ENCODE measurements at regions not wholly inside any gene's neighbourhood (a gene's known extent, or its start where the extent isn't known, plus 50 kb on each side); places are given as distances from the start of the nearest gene placed in this dataset.

- no peaks in the 10 kb centered on the region for H3K4me1 ChIP-seq
- no peak overlapping the region for H3K4me3 ChIP-seq
- TF ChIP-seq CTCF (IDR thresholded peaks at IDR 0.05) = no peak
- no peaks in the 10 kb centered on the region for H3K9me3 ChIP-seq
- 36 to 51% (median 46%) methylated on average over 2 of the region's 2 CpGs for WGBS, 3 donors
- DNase-seq (no peak), ATAC-seq (peak; percentile 48 to 82 (median 72))
- H3K27ac ChIP-seq = no peak overlapping the region
- intact Hi-C loops (cut with DNase I) = no loop called here
- no peaks in the 10 kb centered on the region for H3K36me3 ChIP-seq (ENCODE audit: insufficient read depth in 1 of 2, low read depth in 1 of 2)
- no peaks in the 10 kb centered on the region for H3K27me3 ChIP-seq (ENCODE audit: insufficient read depth in 3 of 3, low read length in 2 of 3)
Observed at GRCh38 chr1:112245114-112245513, 150.9 kb upstream of the CTTNBP2NL start.

- no peaks in the 10 kb centered on the region for H3K9me3 ChIP-seq
- H3K4me1 ChIP-seq = no peaks in the 10 kb centered on the region
- H3K27ac ChIP-seq = no peak overlapping the region
- DNase-seq (no peak), ATAC-seq (no peak)
- H3K36me3 ChIP-seq (ENCODE audit: insufficient read depth in 1 of 2, low read depth in 1 of 2) = no peaks in the 10 kb centered on the region
- no peak for TF ChIP-seq CTCF (IDR thresholded peaks at IDR 0.05)
- H3K27me3 ChIP-seq (ENCODE audit: insufficient read depth in 3 of 3, low read length in 2 of 3) = no peaks in the 10 kb centered on the region
- H3K4me3 ChIP-seq = no peak overlapping the region
- 36 to 58% (median 57%) methylated on average over 2 of the region's 2 CpGs for WGBS, 3 donors
- intact Hi-C loops (cut with DNase I) = no loop called here
Observed at GRCh38 chr1:112247036-112247597, 148.9 kb upstream of the CTTNBP2NL start.

DNA sequence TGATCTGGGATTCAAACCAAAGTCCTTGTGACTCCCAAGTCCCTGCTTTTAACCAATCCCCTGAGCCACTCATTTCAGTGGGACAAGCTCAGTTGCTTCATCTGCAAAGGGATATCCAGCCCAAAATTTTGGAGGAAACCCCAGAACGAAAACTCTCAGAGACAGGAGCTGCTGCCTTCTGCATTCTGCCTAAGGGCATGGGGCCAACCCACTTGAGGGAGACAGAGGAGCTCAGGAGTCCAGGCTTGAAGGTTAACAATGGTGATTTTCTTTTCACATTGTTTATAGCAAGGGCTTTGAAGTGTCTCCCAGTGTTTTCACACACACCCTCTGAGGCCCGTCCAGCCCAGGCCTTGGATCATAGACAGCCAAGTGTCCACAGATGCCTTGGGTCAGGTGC lies 148.1 kb upstream of the CTTNBP2NL start:
- ATAC-seq (no peak), DNase-seq (peak in 1 of 2 donors; percentile 28)
- H3K4me3 ChIP-seq = no peak overlapping the region
- no peak overlapping the region for H3K27ac ChIP-seq
- no peaks in the 10 kb centered on the region for H3K9me3 ChIP-seq
- no peaks in the 10 kb centered on the region for H3K27me3 ChIP-seq (ENCODE audit: insufficient read depth in 3 of 3, low read length in 2 of 3)
- no peak for TF ChIP-seq CTCF (IDR thresholded peaks at IDR 0.05)
- WGBS, 3 donors = 25 to 49% (median 37%) methylated on average over 2 of the region's 2 CpGs
- intact Hi-C loops (cut with DNase I) = no loop called here
- H3K36me3 ChIP-seq (ENCODE audit: insufficient read depth in 1 of 2, low read depth in 1 of 2) = no peaks in the 10 kb centered on the region
- H3K4me1 ChIP-seq = no peaks in the 10 kb centered on the region

DNA sequence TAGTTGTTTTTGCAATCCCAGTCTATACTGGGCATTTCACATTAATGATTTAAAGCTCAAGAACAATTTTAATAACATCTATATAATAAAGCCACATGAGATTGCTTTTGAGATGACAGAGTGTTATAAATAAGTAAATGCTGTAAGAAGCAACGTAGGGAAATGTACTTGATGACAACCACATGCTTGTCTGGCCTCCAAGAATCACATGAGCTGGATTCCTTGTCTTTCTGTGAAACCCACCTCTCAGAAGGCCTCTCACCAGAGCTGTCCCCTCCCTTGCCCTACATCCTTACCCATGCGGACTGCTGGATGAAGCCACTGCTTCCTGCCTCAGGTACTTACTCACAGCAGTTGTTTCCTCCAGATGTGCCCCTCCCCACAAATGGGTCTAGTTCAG lies 145.1 kb upstream of the CTTNBP2NL start:
- no peaks in the 10 kb centered on the region for H3K4me1 ChIP-seq
- no peak overlapping the region for H3K27ac ChIP-seq
- intact Hi-C loops (cut with DNase I) = no loop called here
- H3K9me3 ChIP-seq = no peaks in the 10 kb centered on the region
- H3K27me3 ChIP-seq (ENCODE audit: insufficient read depth in 3 of 3, low read length in 2 of 3) = no peaks in the 10 kb centered on the region
- no peak overlapping the region for H3K4me3 ChIP-seq
- DNase-seq (no peak), ATAC-seq (no peak)
- no peaks in the 10 kb centered on the region for H3K36me3 ChIP-seq (ENCODE audit: insufficient read depth in 1 of 2, low read depth in 1 of 2)
- WGBS, 3 donors = 80 to 90% (median 86%) methylated on average over 2 of the region's 2 CpGs
- TF ChIP-seq CTCF (IDR thresholded peaks at IDR 0.05) = no peak
